Right lobe of liver (tissue), 4 donors: ENCODE measurements at regions not wholly inside any gene's neighbourhood (a gene's known extent, or its start where the extent isn't known, plus 50 kb on each side); places are given as distances from the start of the nearest gene placed in this dataset.

Experiments
- POLR2A ChIP-seq: fragments of 450-650 bp; IDR thresholded peaks from one replicate; pipeline ENCODE4 v1.6.1; 2017; ENCODE audit warnings: antibody characterized with exemption, mild to moderate bottlenecking
- TF ChIP-seq, protein P1 (sequence below), 4 donors: fragments of 200-600 bp in 3 of 4; fragments of 450-650 bp in 1 of 4; IDR thresholded peaks; one replicate each; pipeline versions ENCODE4 v1.5.1 to v1.8.0; 2016 to 2022; ENCODE audit warnings: antibody characterized with exemption in 4 of 4, mild to moderate bottlenecking in 2 of 4
- donor health status: DM: no; HTN: no; CAD: no.
- donor health status: DM: no; HTN: no; CAD: no.
- donor health status: DM: no; HTN: yes; CAD: no.

- TF ChIP-seq, protein P1, sequence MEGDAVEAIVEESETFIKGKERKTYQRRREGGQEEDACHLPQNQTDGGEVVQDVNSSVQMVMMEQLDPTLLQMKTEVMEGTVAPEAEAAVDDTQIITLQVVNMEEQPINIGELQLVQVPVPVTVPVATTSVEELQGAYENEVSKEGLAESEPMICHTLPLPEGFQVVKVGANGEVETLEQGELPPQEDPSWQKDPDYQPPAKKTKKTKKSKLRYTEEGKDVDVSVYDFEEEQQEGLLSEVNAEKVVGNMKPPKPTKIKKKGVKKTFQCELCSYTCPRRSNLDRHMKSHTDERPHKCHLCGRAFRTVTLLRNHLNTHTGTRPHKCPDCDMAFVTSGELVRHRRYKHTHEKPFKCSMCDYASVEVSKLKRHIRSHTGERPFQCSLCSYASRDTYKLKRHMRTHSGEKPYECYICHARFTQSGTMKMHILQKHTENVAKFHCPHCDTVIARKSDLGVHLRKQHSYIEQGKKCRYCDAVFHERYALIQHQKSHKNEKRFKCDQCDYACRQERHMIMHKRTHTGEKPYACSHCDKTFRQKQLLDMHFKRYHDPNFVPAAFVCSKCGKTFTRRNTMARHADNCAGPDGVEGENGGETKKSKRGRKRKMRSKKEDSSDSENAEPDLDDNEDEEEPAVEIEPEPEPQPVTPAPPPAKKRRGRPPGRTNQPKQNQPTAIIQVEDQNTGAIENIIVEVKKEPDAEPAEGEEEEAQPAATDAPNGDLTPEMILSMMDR (IDR thresholded peaks at IDR 0.05), result no peak
- no peak for TF ChIP-seq POLR2A
Measured at GRCh38 chr2:121090088-121090715, 194.8 kb downstream of the TFCP2L1 start.
